IMR-90 (cell line): ENCODE measurements at regions not wholly inside any gene's neighbourhood (a gene's known extent, or its start where the extent isn't known, plus 50 kb on each side); places are given as distances from the start of the nearest gene placed in this dataset.

Experiments
- ATAC-seq: fragments of 200-7000 bp; cut with Tn5 transposase; 2 replicates; pipeline ENCODE4 v1.9.1; 2020; ENCODE audit warnings: low read depth, mild to moderate bottlenecking, moderate library complexity
- BruUV-seq: library from RNA; stranded (reverse); fragments of 400-500 nt; replicated peaks from 2 replicates; lab custom pipeline; 2021; lab: Mats Ljungman, UMichigan
- CTCF ChIA-PET: fragments of 300-600 bp; formaldehyde crosslinking; extraction: SDS; loops from one replicate; lab custom pipeline; 2021; ENCODE audit warnings: antibody characterized with exemption; lab: Yijun Ruan, JAX
- POLR2A ChIA-PET: fragments of 300-600 bp; sonication (Branson Sonifier 250); formaldehyde crosslinking; loops from one replicate; lab custom pipeline; 2022; ENCODE audit warnings: antibody characterized with exemption; ENCODE audit not compliant: unreplicated experiment; lab: Charles Lee
- DNase-seq: peaks from one replicate; pipeline ENCODE4 v3.0.0; 2013
- H2AFZ ChIP-seq: replicated peaks from 2 replicates; pipeline ENCODE3; 2013; ENCODE audit warnings: low read length, mild to moderate bottlenecking; ENCODE audit not compliant: poor library complexity
- H2AK5ac ChIP-seq: 2 replicates; pipeline ENCODE4 v1.6.1; 2013; ENCODE audit warnings: low read depth, low read length, inconsistent platforms
- H2AK9ac ChIP-seq: replicated peaks from 2 replicates; pipeline ENCODE3; 2013; ENCODE audit warnings: mild to moderate bottlenecking, low read depth, low read length, moderate library complexity; ENCODE audit not compliant: poor library complexity
- H2BK120ac ChIP-seq: 2 replicates; pipeline ENCODE4 v1.6.1; 2013; ENCODE audit warnings: low read depth, low read length, inconsistent platforms
- H2BK15ac ChIP-seq: 3 replicates; pipeline ENCODE4 v1.6.1; 2013; ENCODE audit warnings: low read depth, low read length, inconsistent platforms
- H2BK20ac ChIP-seq: 2 replicates; pipeline ENCODE4 v1.6.1; 2013; ENCODE audit warnings: low read depth, mild to moderate bottlenecking, inconsistent platforms, low read length, moderate library complexity
- H2BK5ac ChIP-seq: 2 replicates; pipeline ENCODE4 v1.6.1; 2013; ENCODE audit warnings: mild to moderate bottlenecking, low read depth, low read length, inconsistent platforms; ENCODE audit not compliant: poor library complexity, severe bottlenecking
- H3K14ac ChIP-seq: replicated peaks from 2 replicates; pipeline ENCODE4 v1.6.1; 2013; ENCODE audit warnings: low read depth, low read length, inconsistent platforms
- H3K18ac ChIP-seq: 2 replicates; pipeline ENCODE4 v1.6.1; 2013; ENCODE audit warnings: low read depth, low read length, control low read depth
- H3K23ac ChIP-seq: 2 replicates; pipeline ENCODE4 v1.6.1; 2013; ENCODE audit warnings: low read depth, low read length, inconsistent platforms
- H3K27ac ChIP-seq: 2 replicates; pipeline ENCODE4 v1.5.1; 2013; ENCODE audit warnings: mild to moderate bottlenecking, control low read depth, low read length; ENCODE audit not compliant: insufficient read depth
- H3K27me3 ChIP-seq: 2 replicates; pipeline ENCODE4 v1.6.1; 2013; ENCODE audit warnings: low read length; ENCODE audit not compliant: control insufficient read depth, insufficient read depth
- H3K36me3 ChIP-seq: 2 replicates; pipeline ENCODE4 v1.6.1; 2013; ENCODE audit warnings: low read length, mixed read lengths; ENCODE audit not compliant: control insufficient read depth, insufficient read depth
- H3K4ac ChIP-seq: 2 replicates; pipeline ENCODE4 v1.6.1; 2013; ENCODE audit warnings: low read depth, low read length, inconsistent platforms
- H3K4me1 ChIP-seq: 2 replicates; pipeline ENCODE4 v1.6.1; 2013; ENCODE audit warnings: low read length, mixed read lengths; ENCODE audit not compliant: control insufficient read depth, insufficient read depth
- H3K4me2 ChIP-seq: 2 replicates; pipeline ENCODE4 v1.6.1; 2013; ENCODE audit warnings: low read depth, mild to moderate bottlenecking, control low read depth, low read length, moderate library complexity
- H3K4me3 ChIP-seq: 2 replicates; pipeline ENCODE4 v1.5.1; 2013; ENCODE audit warnings: low read depth, mild to moderate bottlenecking, control low read depth, low read length, moderate library complexity; ENCODE audit not compliant: insufficient read depth
- H3K56ac ChIP-seq: 2 replicates; pipeline ENCODE4 v1.6.1; 2013; ENCODE audit warnings: low read length, inconsistent platforms; ENCODE audit not compliant: insufficient read depth; ENCODE audit errors: extremely low read depth
- H3K79me1 ChIP-seq, 2 experiments: 2 replicates each; pipeline ENCODE4 v1.6.1; 2013; ENCODE audit warnings: low read length in 2 of 2, inconsistent platforms in 1 of 2, low read depth in 1 of 2
- H3K9ac ChIP-seq: 2 replicates; pipeline ENCODE4 v1.6.1; 2013; ENCODE audit warnings: low read depth, low read length, control low read depth
- H3K9me1 ChIP-seq: 2 replicates; pipeline ENCODE4 v1.6.1; 2013; ENCODE audit warnings: low read length, inconsistent platforms; ENCODE audit not compliant: insufficient read depth
- H3K9me3 ChIP-seq: 2 replicates; pipeline ENCODE4 v1.6.1; 2013; ENCODE audit warnings: low read length; ENCODE audit not compliant: control insufficient read depth, insufficient read depth
- H4K20me1 ChIP-seq: 2 replicates; pipeline ENCODE4 v1.6.1; 2013; ENCODE audit warnings: low read length, inconsistent platforms; ENCODE audit not compliant: insufficient read depth
- H4K5ac ChIP-seq: 2 replicates; pipeline ENCODE4 v1.6.1; 2013; ENCODE audit warnings: mild to moderate bottlenecking, low read depth, low read length, control low read depth
- H4K8ac ChIP-seq, 2 experiments: 2 replicates each; pipeline ENCODE4 v1.6.1; 2013; ENCODE audit warnings: low read depth in 2 of 2, low read length in 2 of 2, control low read depth in 1 of 2, inconsistent platforms in 1 of 2
- H4K91ac ChIP-seq: 2 replicates; pipeline ENCODE4 v1.6.1; 2013; ENCODE audit warnings: low read depth, low read length, inconsistent platforms; ENCODE audit not compliant: insufficient read depth
- BHLHE40 ChIP-seq: fragments of 150-350 bp; IDR thresholded peaks from 2 replicates; pipeline ENCODE4 v1.6.1; 2016; ENCODE audit warnings: mild to moderate bottlenecking, low read depth, low read length
- CEBPB ChIP-seq: IDR thresholded peaks from 2 replicates; pipeline ENCODE4 v1.6.1; 2012; ENCODE audit warnings: low read depth, low read length, improper control_type of control experiment
- CHD1 ChIP-seq: IDR thresholded peaks from 2 replicates; pipeline ENCODE4 v1.6.1; 2012; ENCODE audit warnings: low read depth, low read length, improper control_type of control experiment
- CTCF ChIP-seq: conservative IDR thresholded peaks from 2 replicates; pipeline ENCODE4 v1.5.1; 2012; ENCODE audit warnings: mild to moderate bottlenecking, low read depth, low read length, improper control_type of control experiment
- ELK1 ChIP-seq: fragments of 150-350 bp; IDR thresholded peaks from 2 replicates; pipeline ENCODE4 v1.6.1; 2016; ENCODE audit warnings: low read depth, mild to moderate bottlenecking, low read length, moderate library complexity, borderline replicate concordance
- FOS ChIP-seq: fragments of 150-350 bp; IDR thresholded peaks from 2 replicates; pipeline ENCODE4 v1.6.1; 2016; ENCODE audit warnings: low read depth, low read length
- MAFK ChIP-seq: IDR thresholded peaks from 2 replicates; pipeline ENCODE4 v1.6.1; 2012; ENCODE audit warnings: low read depth, low read length, improper control_type of control experiment
- MAZ ChIP-seq: IDR thresholded peaks from 2 replicates; pipeline ENCODE4 v1.6.1; 2012; ENCODE audit warnings: low read depth, mild to moderate bottlenecking, low read length, improper control_type of control experiment, moderate library complexity, borderline replicate concordance
- MXI1 ChIP-seq: IDR thresholded peaks from 2 replicates; pipeline ENCODE4 v1.6.1; 2012; ENCODE audit warnings: low read depth, mild to moderate bottlenecking, low read length, moderate library complexity, borderline replicate concordance
- NFE2L2 ChIP-seq: fragments of 150-350 bp; IDR thresholded peaks from 2 replicates; pipeline ENCODE4 v1.6.1; 2016; ENCODE audit warnings: low read depth, mild to moderate bottlenecking, low read length
- POLR2A ChIP-seq: IDR thresholded peaks from 2 replicates; pipeline ENCODE4 v1.6.1; 2012; ENCODE audit warnings: mild to moderate bottlenecking, low read depth, low read length
- RAD21 ChIP-seq: IDR thresholded peaks from 2 replicates; pipeline ENCODE4 v1.6.1; 2012; ENCODE audit warnings: low read length, improper control_type of control experiment
- RCOR1 ChIP-seq: IDR thresholded peaks from 2 replicates; pipeline ENCODE4 v1.6.1; 2012; ENCODE audit warnings: mild to moderate bottlenecking, low read length, improper control_type of control experiment; ENCODE audit not compliant: insufficient replicate concordance
- RFX5 ChIP-seq: IDR thresholded peaks from 2 replicates; pipeline ENCODE4 v1.8.0; 2012; ENCODE audit warnings: low read depth, mild to moderate bottlenecking, low read length, moderate library complexity
- SMC3 ChIP-seq: fragments of 150-350 bp; IDR thresholded peaks from 2 replicates; pipeline ENCODE4 v1.6.1; 2016; ENCODE audit warnings: low read depth, mild to moderate bottlenecking, antibody characterized with exemption, low read length, moderate library complexity
- USF2 ChIP-seq: fragments of 150-350 bp; IDR thresholded peaks from 2 replicates; pipeline ENCODE4 v1.6.1; 2017; ENCODE audit warnings: mild to moderate bottlenecking, antibody characterized with exemption, low read length, low read depth
- WGBS, 2 experiments: methylation state at CpG; one replicate each; pipeline versions ENCODE4 v1.1.5 to v1.1.7; 2013; ENCODE audit warnings: missing lambda C conversion rate in 2 of 2; ENCODE audit not compliant: insufficient read length in 1 of 2; ENCODE audit errors: extremely low coverage in 2 of 2; 5-methylcytosine and 5-hydroxymethylcytosine counted together
- dilution Hi-C: fragments of 300-500 bp; cut with HindIII; formaldehyde crosslinking; loops from one replicate; pipeline ENCODE4 v1.14.3; 2018; ENCODE audit warnings: low sequenced_read_pairs; ENCODE audit not compliant: unreplicated experiment
- in situ Hi-C: fragments of 300-500 bp; cut with MboI; formaldehyde crosslinking; loops from 3 replicates; pipeline ENCODE4 v1.14.3; 2019; ENCODE audit warnings: low sequenced_read_pairs, inconsistent platforms, mixed read lengths
- intact Hi-C: fragments of 100-400 bp; cut with micrococcal nuclease; formaldehyde crosslinking; loops from 2 replicates; pipeline ENCODE4 v1.10.0; 2022

GRCh38 chr1:208501542-208501941, 257.4 kb upstream of the PLXNA2 start:
- no peak overlapping the region for H2BK120ac ChIP-seq
- H3K9me3 ChIP-seq = peaks cover 3% of the 10 kb centered on the region; the same call in 1 of the 2 replicates
- no peak overlapping the region for H4K8ac ChIP-seq
- H3K56ac ChIP-seq = no peak overlapping the region
- H3K4me1 ChIP-seq = no peaks in the 10 kb centered on the region
- intact Hi-C loops (no loop called here), in situ Hi-C loops (no loop called here), dilution Hi-C loops (no loop called here)
- WGBS, 2 experiments = no CpG with 5 or more reads among the region's 2 CpGs
- H3K18ac ChIP-seq = no peak overlapping the region
- H3K9ac ChIP-seq = no peak overlapping the region
- no peak for TF ChIP-seq RAD21
- no peak for TF ChIP-seq MAFK
- no peak for TF ChIP-seq SMC3
- TF ChIP-seq RFX5 = no peak
- TF ChIP-seq ELK1 = no peak
- no peak for TF ChIP-seq FOS
- no peak for TF ChIP-seq RCOR1
- no peak for TF ChIP-seq NFE2L2
- TF ChIP-seq BHLHE40 = no peak
- no peak for TF ChIP-seq USF2
- no peak for TF ChIP-seq MAZ
- no peak for TF ChIP-seq POLR2A
- TF ChIP-seq CTCF = no peak
- TF ChIP-seq CHD1 = no peak
- no peak for TF ChIP-seq CEBPB
- no peak for TF ChIP-seq MXI1
- no peak overlapping the region for H3K4me2 ChIP-seq
- H3K4me3 ChIP-seq = no peak overlapping the region
- no peak overlapping the region for H2BK20ac ChIP-seq
- H3K27ac ChIP-seq = no peak overlapping the region
- H3K79me1 ChIP-seq = no peaks in the 10 kb centered on the region
- H2AK5ac ChIP-seq = no peak overlapping the region
- POLR2A ChIA-PET = no interaction called here
- H2AFZ ChIP-seq = no peak overlapping the region
- no peak overlapping the region for H3K23ac ChIP-seq
- no peak overlapping the region for H4K91ac ChIP-seq
- H3K4ac ChIP-seq = no peak overlapping the region
- no peaks in the 10 kb centered on the region for H4K20me1 ChIP-seq
- CTCF ChIA-PET = no interaction called here
- H2BK5ac ChIP-seq = no peak overlapping the region
- DNase-seq = no peak
- H3K27me3 ChIP-seq = no peaks in the 10 kb centered on the region
- ATAC-seq = no peak
- BruUV-seq = no TSS peak
- H4K5ac ChIP-seq = no peak overlapping the region
- H3K36me3 ChIP-seq = no peaks in the 10 kb centered on the region
- H2BK15ac ChIP-seq = no peak overlapping the region
- H3K14ac ChIP-seq = no peak overlapping the region
- H3K9me1 ChIP-seq = no peaks in the 10 kb centered on the region
- no peak overlapping the region for H2AK9ac ChIP-seq
